ENCODE measurements at regions not wholly inside any gene's neighbourhood (a gene's known extent, or its start where the extent isn't known, plus 50 kb on each side); places are given as distances from the start of the nearest gene placed in this dataset.

DNA sequence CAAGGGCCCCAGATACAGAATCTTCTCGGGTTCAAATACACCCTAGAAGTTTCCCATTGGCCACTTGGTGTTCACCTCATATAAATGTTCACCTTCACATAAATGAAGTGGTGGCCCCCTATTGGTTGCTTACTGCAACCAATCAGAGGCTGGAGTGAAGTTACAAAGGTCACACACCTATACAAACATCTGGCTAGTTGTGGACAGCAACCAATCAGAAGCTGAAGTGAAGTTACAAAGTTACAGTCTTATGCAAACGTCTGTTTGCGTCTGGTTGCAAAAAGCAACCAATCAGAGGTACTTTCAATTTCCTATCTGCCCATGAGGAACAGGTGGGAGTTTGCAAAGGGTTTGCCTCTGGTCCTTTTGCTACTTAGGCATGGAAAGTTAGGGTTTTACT is 206.5 kb upstream of the BMP2 start:
- FAIRE-seq (no peak), DNase-seq (ENCODE audit: low read depth, low spot score) (no peak)
- no peaks in the 10 kb centered on the region for H3K27me3 ChIP-seq (ENCODE audit: control insufficient read depth, extremely low read depth, insufficient read depth, low read length)
- no peak overlapping the region for H3K4me3 ChIP-seq (ENCODE audit: control insufficient read depth in 2 of 3, extremely low read depth in 1 of 3, insufficient read depth in 2 of 3, low read depth in 1 of 3, low read length in 3 of 3)
- H3K27ac ChIP-seq (ENCODE audit: control insufficient read depth, insufficient read depth, low read length) = no peak overlapping the region
- no peaks in the 10 kb centered on the region for H3K36me3 ChIP-seq (ENCODE audit: control insufficient read depth in 2 of 2, extremely low read depth in 1 of 2, insufficient read depth in 2 of 2, low read length in 2 of 2)
- H3K79me2 ChIP-seq (ENCODE audit: control insufficient read depth, insufficient read depth, low read length) = no peaks in the 10 kb centered on the region
- TF ChIP-seq EZH2 (IDR thresholded peaks at IDR 0.05; ENCODE audit: low read length) = no peak
- TF ChIP-seq CTCF (optimal IDR thresholded peaks at IDR 0.05 in 1 of 3, IDR thresholded peaks at IDR 0.05 in 1 of 3, conservative IDR thresholded peaks at IDR 0.05 in 1 of 3; ENCODE audit: extremely low read depth in 1 of 3, insufficient read depth in 2 of 3, low read length in 3 of 3) = no peak
- H3K9me1 ChIP-seq (ENCODE audit: control insufficient read depth, extremely low read depth, insufficient read depth, low read length) = no peaks in the 10 kb centered on the region
- no peaks in the 10 kb centered on the region for H3K4me1 ChIP-seq (ENCODE audit: control insufficient read depth, extremely low read depth, insufficient read depth, low read length)
- H3K4me2 ChIP-seq (ENCODE audit: control insufficient read depth, extremely low read depth, insufficient read depth, low read depth, low read length) = no peak overlapping the region
- H2AFZ ChIP-seq (ENCODE audit: control insufficient read depth, low read length) = no peak overlapping the region
- H4K20me1 ChIP-seq (ENCODE audit: control insufficient read depth, extremely low read depth, insufficient read depth, low read length) = no peaks in the 10 kb centered on the region
- H3K9ac ChIP-seq (ENCODE audit: control insufficient read depth, extremely low read depth, insufficient read depth, low read length) = no peak overlapping the region
- H3K9me3 ChIP-seq (ENCODE audit: control insufficient read depth, low read depth, low read length) = no peaks in the 10 kb centered on the region
- dilution Hi-C loops (cut with MboI; ENCODE audit: extremely low pct_ligation_motif_present, low sequenced_read_pairs) = no loop called here

GRCh38 chr20:6559791-6560190 is 207.7 kb upstream of the BMP2 start:
- Histone ChIP-seq H3K4me2 (ENCODE audit: control insufficient read depth, extremely low read depth, insufficient read depth, low read depth, low read length) (no peak overlapping the region), H3K79me2 (ENCODE audit: control insufficient read depth, insufficient read depth, low read length) (no peaks in the 10 kb centered on the region), H3K9me1 (ENCODE audit: control insufficient read depth, extremely low read depth, insufficient read depth, low read length) (no peaks in the 10 kb centered on the region), H2AFZ (ENCODE audit: control insufficient read depth, low read length) (no peak overlapping the region), H3K4me1 (ENCODE audit: control insufficient read depth, extremely low read depth, insufficient read depth, low read length) (no peaks in the 10 kb centered on the region), H3K36me3 (ENCODE audit: control insufficient read depth in 2 of 2, extremely low read depth in 1 of 2, insufficient read depth in 2 of 2, low read length in 2 of 2) (no peaks in the 10 kb centered on the region), H3K4me3 (ENCODE audit: control insufficient read depth in 2 of 3, extremely low read depth in 1 of 3, insufficient read depth in 2 of 3, low read depth in 1 of 3, low read length in 3 of 3) (no peak overlapping the region), H4K20me1 (ENCODE audit: control insufficient read depth, extremely low read depth, insufficient read depth, low read length) (no peaks in the 10 kb centered on the region), H3K27me3 (ENCODE audit: control insufficient read depth, extremely low read depth, insufficient read depth, low read length) (no peaks in the 10 kb centered on the region), H3K9me3 (ENCODE audit: control insufficient read depth, low read depth, low read length) (no peaks in the 10 kb centered on the region), H3K27ac (ENCODE audit: control insufficient read depth, insufficient read depth, low read length) (no peak overlapping the region), H3K9ac (ENCODE audit: control insufficient read depth, extremely low read depth, insufficient read depth, low read length) (no peak overlapping the region)
- no peak for TF ChIP-seq EZH2 (IDR thresholded peaks at IDR 0.05; ENCODE audit: low read length)
- dilution Hi-C loops (cut with MboI; ENCODE audit: extremely low pct_ligation_motif_present, low sequenced_read_pairs) = no loop called here
- DNase-seq (ENCODE audit: low read depth, low spot score) (no peak), FAIRE-seq (no peak)

- no peak overlapping the region for H2AFZ ChIP-seq (ENCODE audit: control insufficient read depth, low read length)
- H3K79me2 ChIP-seq (ENCODE audit: control insufficient read depth, insufficient read depth, low read length) = no peaks in the 10 kb centered on the region
- no peak overlapping the region for H3K4me3 ChIP-seq (ENCODE audit: control insufficient read depth in 2 of 3, extremely low read depth in 1 of 3, insufficient read depth in 2 of 3, low read depth in 1 of 3, low read length in 3 of 3)
- TF ChIP-seq EZH2 (IDR thresholded peaks at IDR 0.05; ENCODE audit: low read length) (no peak), CTCF (optimal IDR thresholded peaks at IDR 0.05 in 1 of 3, IDR thresholded peaks at IDR 0.05 in 1 of 3, conservative IDR thresholded peaks at IDR 0.05 in 1 of 3; ENCODE audit: extremely low read depth in 1 of 3, insufficient read depth in 2 of 3, low read length in 3 of 3) (peak in 1 of 3 experiments; percentile 11)
- no peak overlapping the region for H3K27ac ChIP-seq (ENCODE audit: control insufficient read depth, insufficient read depth, low read length)
- H4K20me1 ChIP-seq (ENCODE audit: control insufficient read depth, extremely low read depth, insufficient read depth, low read length) = no peaks in the 10 kb centered on the region
- no peaks in the 10 kb centered on the region for H3K4me1 ChIP-seq (ENCODE audit: control insufficient read depth, extremely low read depth, insufficient read depth, low read length)
- DNase-seq (ENCODE audit: low read depth, low spot score) (no peak), FAIRE-seq (peak; percentile 57)
- H3K9me1 ChIP-seq (ENCODE audit: control insufficient read depth, extremely low read depth, insufficient read depth, low read length) = no peaks in the 10 kb centered on the region
- H3K36me3 ChIP-seq (ENCODE audit: control insufficient read depth in 2 of 2, extremely low read depth in 1 of 2, insufficient read depth in 2 of 2, low read length in 2 of 2) = no peaks in the 10 kb centered on the region
- no peak overlapping the region for H3K4me2 ChIP-seq (ENCODE audit: control insufficient read depth, extremely low read depth, insufficient read depth, low read depth, low read length)
- H3K27me3 ChIP-seq (ENCODE audit: control insufficient read depth, extremely low read depth, insufficient read depth, low read length) = no peaks in the 10 kb centered on the region
- dilution Hi-C loops (cut with MboI; ENCODE audit: extremely low pct_ligation_motif_present, low sequenced_read_pairs) = no loop called here
- H3K9ac ChIP-seq (ENCODE audit: control insufficient read depth, extremely low read depth, insufficient read depth, low read length) = no peak overlapping the region
- H3K9me3 ChIP-seq (ENCODE audit: control insufficient read depth, low read depth, low read length) = no peaks in the 10 kb centered on the region
Observed at GRCh38 chr20:6558341-6558740, 209.1 kb upstream of the BMP2 start.

Data from keratinocyte (primary cell).